NOMO-1 treated with dmso at 0.1 percent for 144 hours (cell line): ENCODE measurements at regions not wholly inside any gene's neighbourhood (a gene's known extent, or its start where the extent isn't known, plus 50 kb on each side); places are given as distances from the start of the nearest gene placed in this dataset.

Experiments
- DNase-seq: peaks from one replicate; lab custom pipeline; 2025; ENCODE audit not compliant: unreplicated experiment; lab: John Stamatoyannopoulos, UW

GRCh38 chr13:106061781-106062180 is 473.7 kb downstream of the EFNB2 start:
- no peak for DNase-seq

GRCh38 chr13:106056851-106057250 is 478.6 kb downstream of the EFNB2 start:
- no peak for DNase-seq

DNA sequence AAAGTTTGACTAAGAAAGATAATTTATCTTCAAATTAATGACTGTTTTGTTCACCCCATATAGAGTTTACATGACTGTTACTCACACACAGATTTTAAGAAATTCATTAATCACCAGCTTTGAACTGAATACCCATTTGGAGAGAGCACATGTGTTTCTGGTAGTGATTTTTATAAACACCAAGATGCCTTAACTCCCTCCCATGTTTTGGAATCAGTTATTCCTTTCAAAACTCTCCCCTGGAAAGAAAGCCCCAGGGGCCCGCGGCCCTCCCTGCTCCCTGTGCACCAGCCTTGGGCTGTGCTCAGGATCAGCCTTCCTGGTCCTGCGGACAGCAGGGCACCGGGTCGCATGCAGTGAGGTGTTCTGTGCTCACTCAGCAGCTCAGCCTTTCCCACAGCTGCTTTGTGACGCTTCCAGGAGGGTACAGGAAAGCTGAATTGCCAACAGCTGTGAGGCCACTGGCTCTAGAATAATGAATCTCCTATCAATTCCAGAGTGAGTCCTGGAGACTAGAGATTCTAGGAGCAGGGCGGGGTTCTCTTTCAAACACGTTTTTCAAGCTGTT is 483.2 kb downstream of the EFNB2 start:
- DNase-seq = no peak

DNA sequence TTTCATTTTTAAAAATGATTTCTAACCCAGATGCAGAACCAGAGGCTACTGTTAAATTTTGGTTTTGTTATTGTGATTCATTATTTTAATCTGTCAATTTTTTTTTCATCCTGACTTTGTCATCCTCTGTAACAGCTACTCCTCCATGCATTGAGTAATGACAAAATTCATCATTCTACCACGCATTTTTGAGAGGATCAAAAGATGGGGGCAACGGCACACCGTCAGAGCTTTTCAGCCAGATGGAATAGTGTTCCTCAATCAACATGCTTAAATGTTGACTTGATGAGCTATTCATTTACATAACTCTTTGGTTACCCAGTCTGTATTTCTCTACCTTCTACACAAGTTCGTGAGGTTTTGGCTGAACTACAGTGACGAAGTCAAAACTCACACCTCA is 486.3 kb downstream of the EFNB2 start:
- DNase-seq = no peak

- DNase-seq = no peak
Observed at GRCh38 chr13:106048386-106048785, 487.1 kb downstream of the EFNB2 start.

DNA sequence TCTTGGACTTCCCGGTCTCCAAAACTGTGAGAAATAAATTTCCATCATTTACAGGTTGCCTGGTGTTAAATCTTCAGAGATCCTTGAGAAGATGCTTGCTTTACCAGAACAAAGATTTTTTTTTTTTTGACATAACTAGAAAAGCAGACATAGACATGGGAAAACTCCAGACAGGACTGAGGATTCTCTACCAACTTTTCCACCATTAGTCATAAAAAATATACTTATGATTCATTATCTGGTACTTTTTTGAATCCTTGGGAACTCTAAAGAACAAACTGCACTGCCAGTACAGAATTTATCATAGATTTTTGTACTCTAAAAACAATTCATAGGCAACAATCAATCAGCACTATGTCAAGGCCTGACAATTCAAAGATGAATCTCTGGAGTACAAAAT is 487.6 kb downstream of the EFNB2 start:
- DNase-seq = no peak

- DNase-seq = no peak
Observed at GRCh38 chr13:106042996-106043581, 492.4 kb downstream of the EFNB2 start.

DNA sequence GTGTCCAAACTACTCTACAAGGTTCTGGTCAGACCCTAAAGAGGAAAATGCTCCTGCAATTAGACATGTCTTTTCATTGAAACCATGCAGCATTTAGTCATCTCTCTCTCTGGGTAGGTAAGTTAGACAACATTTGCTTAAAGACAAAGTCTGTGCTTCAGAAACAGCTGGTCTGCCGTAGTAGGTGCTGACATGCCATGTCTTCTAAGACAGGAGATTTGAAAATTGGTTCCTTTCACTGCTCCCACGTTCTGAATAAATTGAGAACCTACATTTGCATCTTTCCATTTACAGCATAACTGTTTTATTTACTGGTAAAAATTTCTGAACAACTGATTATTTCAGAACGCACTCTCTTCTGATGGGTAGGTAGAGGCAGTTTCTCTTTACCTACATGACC is 494.0 kb downstream of the EFNB2 start:
- no peak for DNase-seq

DNA sequence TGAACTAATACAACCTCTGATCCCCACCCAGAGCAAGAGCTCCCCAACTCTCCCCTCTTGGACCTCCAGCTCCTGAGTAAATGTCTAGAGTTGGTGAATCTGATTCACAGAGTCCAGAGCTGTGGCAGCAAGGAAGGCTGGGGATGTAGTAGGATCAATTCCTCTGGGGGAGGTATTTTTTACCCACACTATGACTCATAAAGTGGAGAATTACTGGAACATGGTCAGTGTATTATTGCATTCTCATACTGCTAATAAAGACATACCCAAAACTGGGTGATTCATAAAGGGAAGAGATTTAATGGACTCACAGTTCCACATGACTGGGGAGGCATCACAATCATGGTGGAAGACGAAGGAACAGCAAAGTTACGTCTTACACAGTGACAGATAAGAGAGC is 496.7 kb downstream of the EFNB2 start:
- no peak for DNase-seq

GRCh38 chr13:106036870-106037269 is 498.6 kb downstream of the EFNB2 start:
- DNase-seq = no peak

GRCh38 chr13:106034201-106034600 is 501.3 kb downstream of the EFNB2 start:
- no peak for DNase-seq

DNA sequence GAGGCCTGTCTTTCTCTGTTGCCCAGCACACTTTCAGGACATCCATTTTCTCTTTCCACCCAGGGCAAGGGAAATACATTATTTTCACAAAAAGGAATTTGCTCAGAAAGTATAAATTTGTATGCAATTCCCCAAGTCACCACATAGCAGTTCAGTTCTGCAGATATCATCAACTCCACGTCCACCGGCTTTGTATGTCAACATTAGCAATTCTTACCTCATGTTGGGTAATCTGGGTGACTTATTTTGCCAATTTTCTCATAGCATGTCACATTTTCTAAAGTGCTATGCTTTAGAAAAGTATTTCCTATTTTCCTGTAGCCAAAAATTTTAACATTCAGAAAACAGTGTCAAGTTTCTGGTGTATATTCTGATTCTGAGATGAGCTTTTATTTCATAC is 501.8 kb downstream of the EFNB2 start:
- DNase-seq = no peak

- no peak for DNase-seq
Observed at GRCh38 chr13:106032441-106032840, 503.0 kb downstream of the EFNB2 start.

GRCh38 chr13:106029676-106030290 is 505.7 kb downstream of the EFNB2 start:
- no peak for DNase-seq

GRCh38 chr13:106028911-106029310 is 506.6 kb downstream of the EFNB2 start:
- DNase-seq = no peak

GRCh38 chr13:106011600-106011999 is 523.9 kb downstream of the EFNB2 start:
- no peak for DNase-seq

GRCh38 chr13:106010836-106011235 is 524.6 kb downstream of the EFNB2 start:
- no peak for DNase-seq

DNA sequence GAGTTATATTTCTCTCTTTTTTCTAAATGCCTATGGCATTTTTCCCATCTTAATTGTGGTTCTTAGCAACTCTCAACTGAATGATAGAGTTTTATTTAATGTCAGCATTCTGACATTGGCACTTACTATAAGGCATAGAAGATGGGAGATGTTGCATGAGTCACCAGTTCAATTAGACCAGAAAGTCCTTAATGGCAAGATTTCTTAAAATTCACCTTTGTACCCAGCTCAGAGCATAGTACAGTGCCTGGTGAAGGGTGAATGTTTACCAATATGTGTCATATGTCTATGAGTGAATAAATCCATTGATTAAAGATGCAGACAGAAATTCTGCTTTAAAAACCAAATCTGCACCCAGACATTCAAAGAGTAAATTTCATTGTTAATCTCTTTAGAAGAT is 526.9 kb downstream of the EFNB2 start:
- DNase-seq = no peak

GRCh38 chr13:106007156-106007555 is 528.3 kb downstream of the EFNB2 start:
- DNase-seq = no peak

GRCh38 chr13:106003651-106004050 is 531.8 kb downstream of the EFNB2 start:
- DNase-seq = no peak

DNA sequence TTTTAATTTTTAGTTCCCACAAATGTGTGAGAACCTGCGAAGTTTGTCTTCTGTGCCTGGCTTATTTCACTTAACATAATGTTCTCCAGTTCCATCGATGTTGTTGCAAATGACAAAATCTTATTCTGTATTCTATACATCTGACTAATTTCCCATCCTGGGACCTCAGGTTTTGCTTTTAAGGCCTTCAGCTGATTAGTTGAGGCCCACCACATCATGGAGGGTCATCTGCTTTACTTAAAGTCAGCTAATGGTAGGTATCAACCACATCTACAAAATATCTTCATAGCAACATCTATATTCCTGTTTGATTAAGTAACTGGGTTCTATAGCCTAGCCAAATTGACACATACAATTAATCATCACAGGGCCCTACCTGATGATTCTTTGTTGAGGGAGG is 534.0 kb downstream of the EFNB2 start:
- no peak for DNase-seq

DNA sequence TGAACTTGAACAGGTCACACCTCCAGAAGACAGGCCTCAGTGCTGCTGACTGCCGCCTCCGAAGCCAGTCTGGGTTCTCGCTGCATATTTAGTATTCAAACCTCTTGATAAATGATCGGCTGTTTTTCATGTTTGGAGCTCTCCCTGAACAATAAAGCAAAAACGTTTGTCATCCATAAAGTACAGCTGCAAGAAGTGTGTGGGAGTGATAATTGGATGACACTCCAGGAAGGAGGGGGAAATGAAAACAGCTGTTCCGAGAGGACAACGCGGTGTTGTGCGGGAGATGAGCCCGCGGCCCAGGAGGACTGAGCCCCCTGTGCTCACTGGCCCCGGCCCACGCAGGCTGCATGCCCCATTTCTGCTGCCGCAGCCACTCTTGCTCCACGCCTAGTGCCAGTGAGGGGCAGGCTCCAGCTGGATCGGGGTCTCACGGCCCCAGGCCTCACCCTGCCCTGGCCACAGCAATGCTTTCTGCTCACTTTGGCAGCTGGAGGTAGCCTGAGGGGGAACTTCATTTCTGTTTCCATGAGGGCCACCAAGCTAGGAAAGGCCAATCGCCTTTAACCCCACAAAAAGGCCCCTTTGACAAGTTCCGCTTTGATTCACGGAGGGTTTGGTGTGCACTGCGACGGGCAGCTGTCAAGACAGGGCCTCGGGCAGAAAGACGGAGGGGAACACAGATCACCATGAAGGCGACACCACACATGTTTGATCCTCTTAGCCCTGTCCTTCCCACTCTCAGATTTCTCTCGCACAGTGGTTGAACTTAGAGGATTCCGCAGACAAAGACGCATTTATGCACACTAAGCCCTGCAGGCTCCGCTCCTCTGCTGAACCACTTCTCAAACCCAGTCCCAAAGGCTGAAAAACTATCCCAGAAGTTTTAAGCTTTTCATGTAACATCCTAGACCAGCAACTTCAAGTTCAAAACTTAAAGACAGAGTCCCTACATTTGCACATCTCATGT is 537.6 kb downstream of the EFNB2 start:
- DNase-seq = no peak
